ENCODE measurements at regions not wholly inside any gene's neighbourhood (a gene's known extent, or its start where the extent isn't known, plus 50 kb on each side); places are given as distances from the start of the nearest gene placed in this dataset.

- no peak for DNase-seq (ENCODE audit: extremely low read depth, low read depth, low spot score)
Observed at GRCh38 chr2:190783513-190784263, 96.9 kb upstream of the GLS start.

GRCh38 chr2:190785334-190785733 lies 95.3 kb upstream of the GLS start:
- no peak for DNase-seq (ENCODE audit: extremely low read depth, low read depth, low spot score)

DNA sequence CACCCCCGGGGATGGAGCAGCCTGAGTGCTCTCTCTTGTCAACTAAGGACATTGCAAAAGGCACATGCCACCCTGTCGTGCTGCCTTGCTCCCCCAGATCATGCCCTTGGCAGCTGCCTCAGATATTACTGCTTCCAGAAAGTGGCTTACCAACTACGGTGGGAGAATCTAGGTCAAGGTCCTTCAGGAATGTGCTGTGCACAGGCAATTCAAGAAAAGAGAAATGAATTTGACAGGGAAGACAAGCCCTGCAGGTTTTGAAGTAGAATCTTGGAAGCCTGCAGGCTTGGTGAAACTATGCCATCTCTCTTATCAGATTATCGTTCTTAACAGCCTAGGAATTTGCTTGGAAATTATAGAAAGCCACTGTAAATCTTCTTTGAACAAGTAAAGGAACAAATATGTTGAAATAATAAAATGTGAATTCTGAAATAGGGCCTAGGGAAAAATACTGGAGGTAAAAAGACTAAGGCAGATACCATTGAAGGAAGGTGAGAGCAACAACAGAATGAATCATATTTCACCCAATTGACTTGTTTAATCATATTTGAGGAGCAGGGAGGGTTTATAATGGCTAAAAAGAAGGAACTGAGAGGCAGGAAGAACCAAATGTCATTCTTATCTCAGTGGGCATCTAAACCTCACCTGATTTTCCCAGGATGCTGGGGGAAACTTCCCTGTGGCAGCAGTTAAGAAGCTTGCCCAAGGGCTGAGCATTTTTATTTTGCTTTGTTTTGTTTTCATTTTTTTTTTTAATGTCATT lies 94.0 kb upstream of the GLS start:
- DNase-seq (ENCODE audit: extremely low read depth, low read depth, low spot score), result no peak

DNA sequence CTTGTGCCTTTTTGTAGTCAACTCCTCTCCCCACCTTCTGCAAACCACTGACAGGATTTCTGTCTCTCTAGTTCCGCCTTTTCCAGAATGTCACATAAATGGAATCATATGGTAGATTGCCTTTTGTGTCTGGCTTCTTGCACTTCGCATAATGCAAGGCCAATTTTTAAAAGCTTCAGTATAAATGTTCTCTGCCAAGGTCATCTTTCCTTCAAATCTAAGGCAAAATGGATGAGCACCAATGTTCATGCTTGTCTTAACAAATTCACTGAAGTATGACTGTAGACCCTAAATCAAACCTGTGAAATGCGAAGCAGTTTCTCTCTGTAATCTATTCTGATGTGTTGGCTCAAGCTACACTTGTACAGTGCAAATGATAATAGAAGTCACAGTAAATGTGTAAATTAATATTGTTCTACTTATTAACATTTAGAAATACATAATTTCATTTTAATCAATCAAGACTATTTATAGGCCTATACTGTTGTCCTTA lies 92.8 kb upstream of the GLS start:
- DNase-seq (ENCODE audit: extremely low read depth, low read depth, low spot score), result no peak

DNA sequence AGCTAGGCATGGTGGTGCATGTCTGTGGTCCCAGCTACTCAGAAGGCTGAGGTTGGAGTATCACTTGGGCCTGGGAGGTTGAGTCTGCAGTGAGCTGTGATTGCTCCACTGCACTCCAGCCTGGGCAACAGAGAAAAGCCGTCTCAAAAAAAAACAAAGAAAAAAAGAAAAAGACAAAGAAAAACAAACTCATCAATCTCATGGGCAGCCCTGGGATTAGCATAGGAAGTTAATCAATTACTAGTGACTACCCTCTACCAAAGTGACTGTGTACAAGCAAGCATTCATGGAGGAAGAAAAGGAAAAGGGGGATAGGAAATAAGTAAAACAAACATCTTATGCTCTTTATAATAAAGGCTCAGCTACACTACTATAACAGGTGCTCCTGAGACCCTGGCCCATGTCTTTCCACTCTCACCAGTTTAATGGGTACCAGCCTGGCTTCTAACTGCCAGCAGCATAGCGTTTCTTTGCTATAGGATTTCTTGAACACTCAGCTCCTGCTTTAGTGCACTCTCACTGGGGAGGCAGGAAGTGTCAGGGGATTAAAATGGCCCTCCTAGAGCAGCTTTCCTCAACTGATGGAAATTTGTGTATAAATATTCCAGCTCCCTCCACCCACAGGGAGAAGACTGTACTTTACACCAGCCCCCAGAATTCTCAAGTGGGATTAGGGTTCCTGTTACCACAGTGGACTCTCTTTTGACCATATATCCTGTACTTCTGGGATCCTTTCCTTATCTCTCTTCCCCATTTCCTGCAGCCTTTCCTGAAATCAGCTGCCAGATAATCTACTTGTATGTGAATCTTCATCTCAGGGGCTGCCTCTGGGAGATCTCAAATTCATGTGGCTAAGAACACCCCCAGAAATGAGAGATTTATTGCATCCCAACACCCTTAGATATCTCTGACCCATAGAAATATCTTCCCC lies 91.3 kb upstream of the GLS start:
- DNase-seq (ENCODE audit: extremely low read depth, low read depth, low spot score), result no peak

GRCh38 chr2:190791347-190791975 lies 89.2 kb upstream of the GLS start:
- peak; percentile 54 for DNase-seq (ENCODE audit: extremely low read depth, low read depth, low spot score)

DNA sequence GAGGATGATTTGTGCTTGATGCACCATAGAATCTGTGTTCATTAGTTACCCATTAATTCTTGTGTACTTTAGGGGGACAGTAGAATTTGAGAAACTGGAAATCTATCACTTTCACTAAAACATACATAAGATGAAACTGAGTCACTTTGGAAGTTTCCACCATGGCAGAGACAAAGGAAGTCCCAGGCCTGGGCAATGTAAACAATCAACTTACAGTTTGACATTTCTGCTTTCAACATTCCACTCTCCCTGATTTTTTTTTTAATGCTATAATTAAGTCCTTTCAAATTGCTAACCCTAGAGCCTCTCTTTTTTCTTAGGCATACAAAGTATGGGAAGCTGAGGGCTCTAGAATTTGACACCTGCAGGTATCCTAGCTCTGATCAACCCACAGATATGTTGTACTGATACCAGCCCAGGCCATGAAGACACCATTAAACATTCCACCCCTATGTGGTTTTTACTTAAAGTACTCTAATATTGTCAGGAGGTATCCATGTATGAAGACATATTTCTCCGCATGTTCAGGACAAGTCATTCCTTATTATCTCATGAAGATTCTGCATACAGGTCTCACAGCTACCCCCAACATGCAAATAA lies 88.5 kb upstream of the GLS start:
- DNase-seq (ENCODE audit: extremely low read depth, low read depth, low spot score), result no peak

DNA sequence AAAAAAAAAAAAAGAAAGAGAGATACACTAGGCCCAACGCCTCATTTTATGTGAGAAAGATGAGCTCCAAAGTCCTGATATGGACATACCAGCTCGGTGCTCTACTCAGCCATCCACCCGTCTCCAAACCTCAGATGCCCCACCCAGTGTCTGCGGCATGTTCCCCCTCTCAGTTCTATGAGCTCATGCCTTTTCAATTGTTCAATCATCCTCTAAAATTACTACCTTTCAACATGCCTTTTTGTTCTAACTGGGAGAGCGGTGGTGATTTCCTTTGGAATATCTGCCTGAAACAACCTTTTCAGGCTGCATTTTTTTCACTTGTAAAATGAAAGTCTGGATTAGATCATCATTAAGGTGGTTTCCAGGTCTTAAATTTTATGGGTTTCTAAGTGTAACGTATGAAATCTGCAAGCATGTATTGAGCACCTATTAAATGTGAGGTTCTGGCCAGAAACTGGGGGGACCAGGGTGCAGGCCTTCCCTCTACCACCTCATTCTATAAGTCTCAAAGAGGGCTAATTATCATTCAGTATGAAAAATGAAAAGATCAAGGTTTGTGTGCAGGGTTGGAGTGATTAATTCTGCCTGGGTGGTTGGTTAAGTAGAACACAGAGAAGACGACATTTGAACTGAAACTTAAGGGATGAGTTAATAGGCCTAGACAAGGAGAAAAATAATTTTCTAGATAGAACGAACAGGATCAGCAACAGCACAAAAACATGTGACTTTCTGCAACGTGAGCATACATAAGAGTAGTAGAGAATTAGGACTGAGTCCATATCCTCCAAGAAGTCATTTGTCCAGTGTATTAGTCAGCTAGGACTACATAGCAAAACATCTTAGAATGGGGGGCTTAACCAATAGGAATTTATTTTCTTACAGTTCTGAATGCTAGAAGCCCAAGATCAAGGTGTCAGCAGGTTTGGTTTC lies 87.4 kb upstream of the GLS start:
- no peak for DNase-seq (ENCODE audit: extremely low read depth, low read depth, low spot score)

DNA sequence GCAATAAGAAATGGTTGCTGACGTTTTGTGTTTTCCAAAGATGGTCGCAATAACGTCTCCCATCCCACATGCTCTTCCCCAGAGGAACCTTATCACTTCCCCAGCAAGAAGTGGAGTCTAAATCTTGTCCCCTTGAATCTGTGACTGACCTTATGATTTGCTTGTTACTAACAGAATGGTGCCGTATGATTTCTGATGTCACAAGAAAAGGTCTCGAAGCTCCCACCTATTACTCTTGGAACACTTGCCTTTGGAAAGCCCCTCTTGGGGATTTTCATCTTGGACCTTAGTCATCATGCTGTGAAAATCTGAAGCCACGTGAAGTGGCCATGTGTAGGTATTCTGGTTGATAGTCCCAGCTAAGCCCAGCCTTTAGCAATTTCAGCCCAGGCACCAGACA lies 86.2 kb upstream of the GLS start:
- DNase-seq (ENCODE audit: extremely low read depth, low read depth, low spot score), result no peak

- no peak for DNase-seq (ENCODE audit: extremely low read depth, low read depth, low spot score)
Observed at GRCh38 chr2:190794790-190795189, 85.8 kb upstream of the GLS start.

- no peak for DNase-seq (ENCODE audit: extremely low read depth, low read depth, low spot score)
Observed at GRCh38 chr2:190795686-190796085, 84.9 kb upstream of the GLS start.

DNA sequence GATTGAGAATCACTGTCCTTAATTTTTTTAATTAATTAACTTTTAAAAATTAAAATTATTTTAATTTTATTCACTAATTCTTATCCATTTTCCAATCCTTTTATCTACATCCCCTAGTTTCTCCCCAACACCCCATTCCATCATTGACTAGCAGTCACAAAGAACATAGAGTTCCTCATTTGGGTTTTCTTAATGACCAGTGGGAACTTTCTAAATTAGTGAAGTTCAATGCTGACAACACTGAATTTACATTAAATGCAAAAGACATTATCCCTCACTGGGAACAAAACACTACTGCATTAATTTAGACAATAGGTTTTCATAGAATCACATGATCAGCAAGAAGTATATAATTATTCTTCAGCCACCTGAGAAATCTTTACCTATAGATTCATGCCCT lies 80.6 kb upstream of the GLS start:
- no peak for DNase-seq (ENCODE audit: extremely low read depth, low read depth, low spot score)

DNA sequence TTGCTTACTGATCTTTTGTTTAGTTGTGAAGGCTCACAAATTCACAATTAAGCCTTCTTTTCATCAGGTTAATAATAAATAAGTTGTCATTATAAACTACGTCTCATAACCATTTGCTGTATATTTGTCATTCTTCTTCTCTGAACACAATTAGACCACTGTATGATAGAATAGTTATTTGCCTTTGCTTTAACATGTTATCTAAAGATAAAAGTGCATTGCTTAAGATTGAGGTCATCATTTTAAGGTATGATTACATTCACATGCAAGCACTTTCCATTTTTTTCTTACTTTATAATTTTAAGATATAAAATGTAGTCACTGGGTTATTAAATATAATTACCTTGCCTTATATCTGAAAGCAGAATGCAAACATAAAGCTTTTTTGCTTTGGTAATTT lies 80.1 kb upstream of the GLS start:
- no peak for DNase-seq (ENCODE audit: extremely low read depth, low read depth, low spot score)

GRCh38 chr2:190802129-190802528 lies 78.5 kb upstream of the GLS start:
- DNase-seq (ENCODE audit: extremely low read depth, low read depth, low spot score), result no peak

DNA sequence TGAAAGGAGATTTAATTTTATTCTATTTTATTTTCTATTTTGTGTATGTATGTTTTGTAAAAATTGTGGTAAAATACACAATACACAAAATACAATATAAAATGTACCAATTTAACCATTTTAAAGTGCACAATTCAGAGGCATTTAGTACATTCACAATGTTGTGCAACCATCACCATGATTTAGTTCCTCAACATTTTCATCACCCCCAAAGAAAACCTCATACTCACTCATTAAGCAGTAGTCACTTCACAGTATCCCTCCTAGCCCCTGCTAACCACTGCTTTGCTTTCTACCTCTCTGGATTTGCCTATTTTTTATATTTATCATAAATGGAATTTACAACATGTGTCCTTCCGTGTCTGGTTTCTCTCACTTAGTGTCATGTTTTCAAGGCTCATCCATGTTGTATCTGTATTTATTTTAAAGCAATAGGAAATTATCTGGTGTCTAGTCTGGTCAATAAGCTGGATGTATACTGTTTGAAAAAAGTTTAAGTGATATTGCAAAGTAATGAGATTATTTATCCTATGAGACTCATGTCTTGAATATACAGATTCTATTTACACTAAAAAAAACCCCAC lies 77.9 kb upstream of the GLS start:
- no peak for DNase-seq (ENCODE audit: extremely low read depth, low read depth, low spot score)

DNA sequence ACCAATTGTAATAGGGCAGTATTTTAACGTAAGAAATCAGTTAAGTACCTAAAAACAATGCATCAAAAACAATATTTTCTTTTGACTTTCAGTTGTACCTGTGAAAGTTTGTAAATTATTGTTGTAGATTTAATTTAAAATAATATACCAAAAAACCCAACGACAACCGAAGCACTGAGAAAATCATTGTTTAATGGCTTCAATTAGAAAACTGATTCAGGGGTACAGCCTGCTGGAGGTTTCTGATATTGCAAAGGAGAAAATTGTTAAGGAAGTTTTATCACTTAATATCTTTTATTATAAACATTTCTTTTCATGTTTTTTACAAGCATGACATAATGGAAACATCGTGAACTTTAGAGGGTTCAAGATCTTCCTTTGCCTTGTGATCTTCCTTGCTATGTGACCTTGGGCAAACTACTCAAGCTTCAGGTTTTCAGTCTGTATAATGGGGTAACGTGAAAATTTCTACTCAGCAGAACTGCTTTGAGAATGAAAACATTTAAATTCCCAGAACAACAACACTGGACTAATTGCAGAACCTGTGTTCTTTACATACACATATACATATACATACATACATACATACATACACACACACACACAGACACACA lies 76.3 kb upstream of the GLS start:
- no peak for DNase-seq (ENCODE audit: extremely low read depth, low read depth, low spot score)

- DNase-seq (ENCODE audit: extremely low read depth, low read depth, low spot score), result no peak
Observed at GRCh38 chr2:190805126-190805525, 75.5 kb upstream of the GLS start.

GRCh38 chr2:190805843-190806242 lies 74.8 kb upstream of the GLS start:
- DNase-seq (ENCODE audit: extremely low read depth, low read depth, low spot score), result no peak
